ENCODE measurements at regions not wholly inside any gene's neighbourhood (a gene's known extent, or its start where the extent isn't known, plus 50 kb on each side); places are given as distances from the start of the nearest gene placed in this dataset.

- no peaks in the 10 kb centered on the region for H3K27me3 Mint-ChIP-seq (ENCODE audit: low read depth)
- H3K4me3 Mint-ChIP-seq: no peak overlapping the region
- no peak overlapping the region for H3K27ac Mint-ChIP-seq (ENCODE audit: unreplicated experiment)
- H3K4me1 Mint-ChIP-seq: peaks cover 3% of the 10 kb centered on the region
- H3K9me3 Mint-ChIP-seq: no peaks in the 10 kb centered on the region
- TF ChIP-seq, protein P1, sequence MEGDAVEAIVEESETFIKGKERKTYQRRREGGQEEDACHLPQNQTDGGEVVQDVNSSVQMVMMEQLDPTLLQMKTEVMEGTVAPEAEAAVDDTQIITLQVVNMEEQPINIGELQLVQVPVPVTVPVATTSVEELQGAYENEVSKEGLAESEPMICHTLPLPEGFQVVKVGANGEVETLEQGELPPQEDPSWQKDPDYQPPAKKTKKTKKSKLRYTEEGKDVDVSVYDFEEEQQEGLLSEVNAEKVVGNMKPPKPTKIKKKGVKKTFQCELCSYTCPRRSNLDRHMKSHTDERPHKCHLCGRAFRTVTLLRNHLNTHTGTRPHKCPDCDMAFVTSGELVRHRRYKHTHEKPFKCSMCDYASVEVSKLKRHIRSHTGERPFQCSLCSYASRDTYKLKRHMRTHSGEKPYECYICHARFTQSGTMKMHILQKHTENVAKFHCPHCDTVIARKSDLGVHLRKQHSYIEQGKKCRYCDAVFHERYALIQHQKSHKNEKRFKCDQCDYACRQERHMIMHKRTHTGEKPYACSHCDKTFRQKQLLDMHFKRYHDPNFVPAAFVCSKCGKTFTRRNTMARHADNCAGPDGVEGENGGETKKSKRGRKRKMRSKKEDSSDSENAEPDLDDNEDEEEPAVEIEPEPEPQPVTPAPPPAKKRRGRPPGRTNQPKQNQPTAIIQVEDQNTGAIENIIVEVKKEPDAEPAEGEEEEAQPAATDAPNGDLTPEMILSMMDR (conservative IDR thresholded peaks at IDR 0.05): no peak
- no peak for DNase-seq (ENCODE audit: low read depth, low spot score)
- no peaks in the 10 kb centered on the region for H3K36me3 Mint-ChIP-seq (ENCODE audit: low read depth)
These were observed 283.2 kb downstream of the PCDH18 start for GRCh38 chr4:137249112-137249511.

- TF ChIP-seq, protein P1 (conservative IDR thresholded peaks at IDR 0.05): no peak
- Mint-ChIP-seq H3K36me3 (ENCODE audit: low read depth) (no peaks in the 10 kb centered on the region), H3K4me3 (no peak overlapping the region), H3K27me3 (ENCODE audit: low read depth) (no peaks in the 10 kb centered on the region), H3K27ac (ENCODE audit: unreplicated experiment) (peak overlapping the region; percentile 43), H3K9me3 (peaks cover 7% of the 10 kb centered on the region), H3K4me1 (no peaks in the 10 kb centered on the region)
- no peak for DNase-seq (ENCODE audit: low read depth, low spot score)
These were observed 293.7 kb downstream of the PCDH18 start for GRCh38 chr4:137238456-137239162.

GRCh38 chr4:137226900-137227299, 305.4 kb downstream of the PCDH18 start:
- no peak for DNase-seq (ENCODE audit: low read depth, low spot score)
- H3K4me3 Mint-ChIP-seq: no peak overlapping the region
- TF ChIP-seq, protein P1 (conservative IDR thresholded peaks at IDR 0.05): peak; percentile 62
- peaks cover 7% of the 10 kb centered on the region for H3K9me3 Mint-ChIP-seq
- H3K4me1 Mint-ChIP-seq: no peaks in the 10 kb centered on the region
- H3K27me3 Mint-ChIP-seq (ENCODE audit: low read depth): no peaks in the 10 kb centered on the region
- H3K36me3 Mint-ChIP-seq (ENCODE audit: low read depth): peaks cover 7% of the 10 kb centered on the region
- no peak overlapping the region for H3K27ac Mint-ChIP-seq (ENCODE audit: unreplicated experiment)

DNA sequence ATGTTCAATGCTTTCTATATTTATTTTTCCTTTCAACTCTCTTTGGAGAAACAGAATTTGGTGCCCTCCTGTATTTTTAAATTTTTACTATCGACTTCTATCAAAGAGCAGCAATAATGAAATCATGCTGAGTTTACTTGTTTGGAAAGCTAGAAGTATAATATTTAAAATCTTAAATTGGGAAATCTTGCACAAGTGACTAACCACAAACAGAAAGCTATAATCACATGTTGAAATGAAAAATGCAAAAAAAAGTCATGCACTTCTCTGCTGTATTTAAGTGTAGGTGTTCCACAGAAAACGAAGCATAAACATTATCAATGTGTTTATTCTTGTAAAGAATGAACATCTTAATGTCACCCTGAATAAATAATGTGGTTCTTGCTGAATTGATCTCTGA, 306.1 kb downstream of the PCDH18 start:
- H3K4me1 Mint-ChIP-seq: no peaks in the 10 kb centered on the region
- no peak overlapping the region for H3K27ac Mint-ChIP-seq (ENCODE audit: unreplicated experiment)
- H3K36me3 Mint-ChIP-seq (ENCODE audit: low read depth): peaks cover 7% of the 10 kb centered on the region
- TF ChIP-seq, protein P1 (conservative IDR thresholded peaks at IDR 0.05): no peak
- H3K4me3 Mint-ChIP-seq: no peak overlapping the region
- peaks cover 7% of the 10 kb centered on the region for H3K9me3 Mint-ChIP-seq
- DNase-seq (ENCODE audit: low read depth, low spot score): no peak
- H3K27me3 Mint-ChIP-seq (ENCODE audit: low read depth): no peaks in the 10 kb centered on the region

GRCh38 chr4:137213372-137214173, 318.7 kb downstream of the PCDH18 start:
- peaks cover 5% of the 10 kb centered on the region for H3K4me1 Mint-ChIP-seq
- H3K36me3 Mint-ChIP-seq (ENCODE audit: low read depth): no peaks in the 10 kb centered on the region
- no peaks in the 10 kb centered on the region for H3K27me3 Mint-ChIP-seq (ENCODE audit: low read depth)
- TF ChIP-seq, protein P1 (conservative IDR thresholded peaks at IDR 0.05): no peak
- no peak overlapping the region for H3K4me3 Mint-ChIP-seq
- no peak overlapping the region for H3K27ac Mint-ChIP-seq (ENCODE audit: unreplicated experiment)
- H3K9me3 Mint-ChIP-seq: no peaks in the 10 kb centered on the region
- no peak for DNase-seq (ENCODE audit: low read depth, low spot score)
